ENCODE measurements at regions not wholly inside any gene's neighbourhood (a gene's known extent, or its start where the extent isn't known, plus 50 kb on each side); places are given as distances from the start of the nearest gene placed in this dataset.

DNA sequence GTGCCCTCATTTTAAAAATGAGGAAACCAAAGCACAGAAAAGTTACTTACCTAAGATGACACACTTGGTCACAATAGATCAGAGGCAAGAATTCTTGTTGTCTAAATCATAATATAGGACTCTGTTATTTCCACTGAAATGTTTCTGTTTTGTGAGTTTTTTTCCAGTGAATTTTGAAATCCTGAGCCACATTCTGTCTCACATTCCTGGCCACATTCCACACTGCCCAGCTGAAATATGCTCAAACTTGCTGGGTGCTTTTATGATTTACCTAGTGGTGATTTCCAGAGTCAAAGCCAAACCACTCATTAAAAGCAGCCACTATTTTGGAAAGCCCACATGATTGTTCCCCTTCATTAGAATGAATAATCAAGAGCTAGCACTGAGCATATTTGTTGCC lies 82.3 kb upstream of the NPHP3 start:
- Histone ChIP-seq H3K4me1 (no peaks in the 10 kb centered on the region), H3K27me3 (no peaks in the 10 kb centered on the region), H3K9me3 (no peaks in the 10 kb centered on the region), H3K27ac (peak overlapping the region; percentile 61 to 67), H3K36me3 (no peaks in the 10 kb centered on the region), H3K4me3 (no peak overlapping the region)
- intact Hi-C loops (cut with DNase I; ENCODE audit: low total_unique reads), result no loop called here
- DNase-seq (ENCODE audit: low spot score in 2 of 2), result peak in 1 of 2 donors; percentile 63
- TF ChIP-seq POLR2A (IDR thresholded peaks at IDR 0.05), result no peak
- TF ChIP-seq POLR2AphosphoS5 (IDR thresholded peaks at IDR 0.05), result no peak
- TF ChIP-seq, protein P1, sequence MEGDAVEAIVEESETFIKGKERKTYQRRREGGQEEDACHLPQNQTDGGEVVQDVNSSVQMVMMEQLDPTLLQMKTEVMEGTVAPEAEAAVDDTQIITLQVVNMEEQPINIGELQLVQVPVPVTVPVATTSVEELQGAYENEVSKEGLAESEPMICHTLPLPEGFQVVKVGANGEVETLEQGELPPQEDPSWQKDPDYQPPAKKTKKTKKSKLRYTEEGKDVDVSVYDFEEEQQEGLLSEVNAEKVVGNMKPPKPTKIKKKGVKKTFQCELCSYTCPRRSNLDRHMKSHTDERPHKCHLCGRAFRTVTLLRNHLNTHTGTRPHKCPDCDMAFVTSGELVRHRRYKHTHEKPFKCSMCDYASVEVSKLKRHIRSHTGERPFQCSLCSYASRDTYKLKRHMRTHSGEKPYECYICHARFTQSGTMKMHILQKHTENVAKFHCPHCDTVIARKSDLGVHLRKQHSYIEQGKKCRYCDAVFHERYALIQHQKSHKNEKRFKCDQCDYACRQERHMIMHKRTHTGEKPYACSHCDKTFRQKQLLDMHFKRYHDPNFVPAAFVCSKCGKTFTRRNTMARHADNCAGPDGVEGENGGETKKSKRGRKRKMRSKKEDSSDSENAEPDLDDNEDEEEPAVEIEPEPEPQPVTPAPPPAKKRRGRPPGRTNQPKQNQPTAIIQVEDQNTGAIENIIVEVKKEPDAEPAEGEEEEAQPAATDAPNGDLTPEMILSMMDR (IDR thresholded peaks at IDR 0.05), result no peak

DNA sequence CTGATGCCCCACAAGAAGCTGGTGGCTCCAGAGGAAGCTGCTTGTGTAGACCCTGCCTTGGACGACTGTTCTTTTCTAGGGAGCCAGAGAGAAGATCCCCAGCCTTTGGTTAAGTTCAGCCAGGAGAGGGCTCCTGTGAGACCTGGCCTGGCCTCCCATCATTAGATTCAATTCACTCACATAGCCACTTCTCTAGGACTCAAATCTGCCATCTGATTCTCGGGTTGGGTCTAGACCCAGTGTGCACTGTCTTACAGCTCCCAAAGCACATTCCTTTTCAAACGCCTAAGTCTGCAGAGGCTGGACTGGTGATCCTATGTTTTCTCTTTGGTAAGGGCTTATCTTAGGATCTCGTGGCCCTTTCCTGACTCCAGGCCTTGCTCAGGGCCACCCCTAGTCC lies 81.7 kb upstream of the NPHP3 start:
- no peak for DNase-seq (ENCODE audit: low spot score in 2 of 2)
- Histone ChIP-seq H3K9me3 (no peaks in the 10 kb centered on the region), H3K27me3 (no peaks in the 10 kb centered on the region), H3K4me3 (no peak overlapping the region), H3K27ac (peak overlapping the region; percentile 55 to 67), H3K4me1 (no peaks in the 10 kb centered on the region), H3K36me3 (no peaks in the 10 kb centered on the region)
- no peak for TF ChIP-seq POLR2A (IDR thresholded peaks at IDR 0.05)
- intact Hi-C loops (cut with DNase I; ENCODE audit: low total_unique reads), result no loop called here

DNA sequence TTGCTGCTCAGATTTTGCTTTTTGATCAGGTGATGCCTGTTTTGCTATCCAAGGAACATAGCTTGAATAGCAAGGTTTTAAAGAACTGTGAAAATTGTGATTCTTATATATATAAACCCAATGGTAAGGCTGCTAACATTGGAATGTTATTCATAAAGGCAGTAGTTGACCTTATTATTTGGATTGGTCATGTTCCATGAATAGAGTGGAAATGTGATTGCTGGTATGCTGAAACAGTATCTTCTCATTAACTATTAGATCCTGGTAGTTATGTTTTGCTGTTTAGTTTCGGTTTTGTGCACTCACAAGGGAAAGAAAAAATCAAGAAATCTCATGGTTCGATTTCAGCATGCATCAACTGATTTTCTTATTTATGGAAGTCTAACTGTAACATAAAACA lies 78.7 kb upstream of the NPHP3 start:
- intact Hi-C loops (cut with DNase I; ENCODE audit: low total_unique reads), result no loop called here
- H3K4me1 ChIP-seq, result no peaks in the 10 kb centered on the region
- no peak overlapping the region for H3K27ac ChIP-seq
- no peak overlapping the region for H3K4me3 ChIP-seq
- no peaks in the 10 kb centered on the region for H3K9me3 ChIP-seq
- H3K36me3 ChIP-seq, result no peaks in the 10 kb centered on the region
- H3K27me3 ChIP-seq, result no peaks in the 10 kb centered on the region
- DNase-seq (ENCODE audit: low spot score in 2 of 2), result no peak
- TF ChIP-seq, protein P1 (IDR thresholded peaks at IDR 0.05), result no peak
- no peak for TF ChIP-seq POLR2AphosphoS5 (IDR thresholded peaks at IDR 0.05)
- TF ChIP-seq POLR2A (IDR thresholded peaks at IDR 0.05), result no peak

DNA sequence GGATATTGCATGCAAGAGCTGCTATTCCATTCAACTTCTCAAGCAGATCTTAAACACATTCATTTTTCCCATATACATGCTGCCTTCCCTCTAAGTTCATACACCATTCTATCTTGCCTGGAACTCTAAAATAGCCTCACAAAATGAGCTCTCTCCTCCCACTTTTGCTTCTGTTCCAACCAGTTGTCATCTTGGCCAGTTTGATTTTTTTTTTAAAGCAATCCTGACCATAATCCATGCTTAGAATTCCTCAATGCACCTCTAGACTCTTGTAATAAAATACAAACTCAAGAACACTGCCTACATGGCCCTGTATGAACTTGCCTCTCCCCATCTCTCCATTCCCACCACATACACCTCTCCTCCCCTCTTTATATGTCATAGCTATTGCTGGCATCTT lies 68.6 kb upstream of the NPHP3 start:
- DNase-seq (ENCODE audit: low spot score in 2 of 2), result no peak
- Histone ChIP-seq H3K9me3 (no peaks in the 10 kb centered on the region), H3K4me1 (no peaks in the 10 kb centered on the region), H3K27me3 (no peaks in the 10 kb centered on the region), H3K27ac (no peak overlapping the region), H3K4me3 (no peak overlapping the region), H3K36me3 (no peaks in the 10 kb centered on the region)
- intact Hi-C loops (cut with DNase I; ENCODE audit: low total_unique reads), result no loop called here
- TF ChIP-seq, protein P1 (IDR thresholded peaks at IDR 0.05), result no peak
- no peak for TF ChIP-seq POLR2AphosphoS5 (IDR thresholded peaks at IDR 0.05)
- no peak for TF ChIP-seq POLR2A (IDR thresholded peaks at IDR 0.05)

DNA sequence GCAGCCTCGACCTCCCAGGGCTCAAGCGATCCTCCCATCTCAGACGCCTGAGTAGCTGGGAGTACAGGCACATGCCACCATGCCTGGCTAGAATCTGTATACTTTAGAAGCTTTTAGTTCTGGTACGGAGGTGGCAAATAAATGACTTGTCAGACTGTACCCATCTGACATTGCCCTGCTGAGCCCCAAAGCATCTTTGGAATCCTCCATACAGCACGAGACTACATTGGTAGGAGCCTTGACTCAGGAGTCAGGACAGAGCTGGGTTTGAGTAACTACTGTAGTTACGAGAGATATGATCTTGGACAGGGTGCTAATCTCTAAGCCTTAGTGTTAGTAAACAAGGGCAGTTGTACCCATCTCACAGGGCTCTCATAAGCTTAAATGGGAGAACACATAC lies 67.8 kb upstream of the NPHP3 start:
- Histone ChIP-seq H3K36me3 (no peaks in the 10 kb centered on the region), H3K27me3 (no peaks in the 10 kb centered on the region), H3K4me1 (no peaks in the 10 kb centered on the region), H3K4me3 (no peak overlapping the region), H3K27ac (no peak overlapping the region), H3K9me3 (no peaks in the 10 kb centered on the region)
- TF ChIP-seq POLR2AphosphoS5 (IDR thresholded peaks at IDR 0.05) (no peak), POLR2A (IDR thresholded peaks at IDR 0.05) (no peak)
- TF ChIP-seq, protein P1 (IDR thresholded peaks at IDR 0.05), result no peak
- no peak for DNase-seq (ENCODE audit: low spot score in 2 of 2)
- intact Hi-C loops (cut with DNase I; ENCODE audit: low total_unique reads), result no loop called here

DNA sequence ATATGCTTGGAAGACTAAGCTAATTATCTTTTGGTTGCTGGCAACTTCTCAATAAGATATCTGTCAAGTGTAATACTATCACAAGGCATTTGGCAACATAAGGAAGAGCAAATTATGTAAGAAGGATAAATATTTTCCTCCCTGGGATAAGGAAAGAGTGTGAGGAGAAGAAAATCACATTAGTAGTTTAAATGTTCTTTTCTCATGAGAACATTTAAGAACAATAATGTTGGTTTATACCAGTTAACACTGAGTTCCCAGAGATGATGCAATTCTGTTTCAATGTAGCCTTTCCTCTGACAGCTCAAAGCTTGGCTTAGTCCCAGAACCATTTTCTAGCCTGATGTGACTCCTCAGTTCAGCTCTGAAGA lies 66.1 kb upstream of the NPHP3 start:
- no peaks in the 10 kb centered on the region for H3K27me3 ChIP-seq
- H3K9me3 ChIP-seq, result no peaks in the 10 kb centered on the region
- intact Hi-C loops (cut with DNase I; ENCODE audit: low total_unique reads), result no loop called here
- H3K4me1 ChIP-seq, result no peaks in the 10 kb centered on the region
- H3K27ac ChIP-seq, result peak overlapping the region; percentile 44 to 66
- TF ChIP-seq, protein P1 (IDR thresholded peaks at IDR 0.05), result no peak
- no peak for TF ChIP-seq POLR2A (IDR thresholded peaks at IDR 0.05)
- TF ChIP-seq POLR2AphosphoS5 (IDR thresholded peaks at IDR 0.05), result no peak
- DNase-seq (ENCODE audit: low spot score in 2 of 2), result peak in 1 of 2 donors; percentile 35
- no peak overlapping the region for H3K4me3 ChIP-seq
- H3K36me3 ChIP-seq, result no peaks in the 10 kb centered on the region

Data from breast epithelium (tissue), 4 donors.